Fibroblast of lung (primary cell): ENCODE measurements at regions not wholly inside any gene's neighbourhood (a gene's known extent, or its start where the extent isn't known, plus 50 kb on each side); places are given as distances from the start of the nearest gene placed in this dataset.

Experiments used
- EZH2 ChIP-seq: IDR thresholded peaks from 2 replicates; pipeline ENCODE4 v1.5.1; 2012; ENCODE audit warnings: low read length, control low read depth, mild to moderate bottlenecking; ENCODE audit errors: missing control alignments
- TF ChIP-seq, protein P1 (sequence below), 2 donors: IDR thresholded peaks in 1 of 2; conservative IDR thresholded peaks in 1 of 2; 1 replicate in 1 of 2; 2 replicates in 1 of 2; pipeline ENCODE4 v1.5.1; 2011 to 2012; ENCODE audit warnings: low read length in 2 of 2, control low read depth in 1 of 2, inconsistent platforms in 1 of 2, low read depth in 1 of 2, mild to moderate bottlenecking in 1 of 2

- TF ChIP-seq, protein P1, sequence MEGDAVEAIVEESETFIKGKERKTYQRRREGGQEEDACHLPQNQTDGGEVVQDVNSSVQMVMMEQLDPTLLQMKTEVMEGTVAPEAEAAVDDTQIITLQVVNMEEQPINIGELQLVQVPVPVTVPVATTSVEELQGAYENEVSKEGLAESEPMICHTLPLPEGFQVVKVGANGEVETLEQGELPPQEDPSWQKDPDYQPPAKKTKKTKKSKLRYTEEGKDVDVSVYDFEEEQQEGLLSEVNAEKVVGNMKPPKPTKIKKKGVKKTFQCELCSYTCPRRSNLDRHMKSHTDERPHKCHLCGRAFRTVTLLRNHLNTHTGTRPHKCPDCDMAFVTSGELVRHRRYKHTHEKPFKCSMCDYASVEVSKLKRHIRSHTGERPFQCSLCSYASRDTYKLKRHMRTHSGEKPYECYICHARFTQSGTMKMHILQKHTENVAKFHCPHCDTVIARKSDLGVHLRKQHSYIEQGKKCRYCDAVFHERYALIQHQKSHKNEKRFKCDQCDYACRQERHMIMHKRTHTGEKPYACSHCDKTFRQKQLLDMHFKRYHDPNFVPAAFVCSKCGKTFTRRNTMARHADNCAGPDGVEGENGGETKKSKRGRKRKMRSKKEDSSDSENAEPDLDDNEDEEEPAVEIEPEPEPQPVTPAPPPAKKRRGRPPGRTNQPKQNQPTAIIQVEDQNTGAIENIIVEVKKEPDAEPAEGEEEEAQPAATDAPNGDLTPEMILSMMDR (conservative IDR thresholded peaks at IDR 0.05 in 1 of 2, IDR thresholded peaks at IDR 0.05 in 1 of 2; ENCODE audit: low read depth in 1 of 2, low read length in 2 of 2), result no peak
- no peak for TF ChIP-seq EZH2
These were observed 395.9 kb upstream of the GRIA3 start for GRCh38 chrX:122788216-122788615.
